GM19193 (cell line): ENCODE measurements at regions not wholly inside any gene's neighbourhood (a gene's known extent, or its start where the extent isn't known, plus 50 kb on each side); places are given as distances from the start of the nearest gene placed in this dataset.

ENCODE experiments used
- POLR2A ChIP-seq: IDR thresholded peaks from 4 replicates; pipeline ENCODE4 v1.6.1; 2011; ENCODE audit not compliant: insufficient read depth, insufficient read length; ENCODE audit errors: extremely low read depth

DNA sequence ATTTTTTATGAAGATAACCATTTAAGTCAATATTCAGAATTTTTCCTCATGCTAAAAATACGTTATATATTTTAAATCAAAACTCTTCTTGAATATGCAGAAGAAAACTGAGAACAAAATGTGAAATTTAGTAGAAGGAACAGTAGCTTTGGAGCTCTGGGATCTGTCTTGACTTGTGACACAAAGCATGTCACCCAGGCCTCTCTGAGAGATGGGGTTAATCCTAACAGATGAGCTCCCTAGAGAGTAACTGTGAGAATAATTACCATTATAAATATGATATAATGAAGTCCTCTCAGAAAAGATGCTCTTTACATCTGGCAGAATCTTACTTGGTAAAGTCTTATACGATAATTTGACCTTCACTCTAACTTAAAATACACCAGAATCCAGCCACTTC, 272.0 kb downstream of the PTPRC start:
- TF ChIP-seq POLR2A, result no peak

DNA sequence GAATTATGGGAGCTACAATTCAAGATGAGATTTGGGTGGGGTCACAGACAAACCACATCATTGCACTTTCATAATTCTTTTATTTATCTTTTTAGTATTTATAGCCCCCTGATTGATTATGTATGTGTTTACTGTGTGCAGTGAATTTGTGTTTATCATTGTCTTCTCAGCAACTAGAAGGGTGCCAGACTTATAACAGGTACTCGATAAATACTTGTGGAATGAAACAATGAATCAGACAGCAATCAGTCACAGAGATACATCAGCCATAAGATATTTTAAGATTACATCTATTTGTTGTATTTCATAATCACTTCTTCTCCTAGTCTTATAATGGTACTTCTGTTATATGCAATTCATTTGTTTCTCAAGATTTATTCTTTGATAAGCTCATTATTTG, 273.2 kb downstream of the PTPRC start:
- no peak for TF ChIP-seq POLR2A

DNA sequence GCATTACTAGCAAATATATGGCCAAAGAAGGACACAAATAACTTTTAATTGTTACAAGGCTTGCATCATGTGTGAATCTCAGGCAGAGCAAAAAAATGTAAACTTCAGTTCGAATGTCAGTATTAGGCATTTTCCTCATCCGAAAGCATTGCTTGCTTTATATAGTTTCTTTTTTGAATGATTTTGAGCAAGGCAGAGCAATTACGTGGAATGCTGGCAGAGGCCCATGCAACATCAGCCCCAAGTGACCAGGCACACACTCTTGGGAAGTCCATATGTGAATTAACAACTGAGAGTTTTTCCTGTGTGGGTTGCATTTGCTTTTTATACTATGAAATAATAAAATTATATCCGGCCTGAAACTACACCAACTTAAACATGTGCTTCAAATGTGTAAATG, 274.8 kb downstream of the PTPRC start:
- TF ChIP-seq POLR2A, result no peak

DNA sequence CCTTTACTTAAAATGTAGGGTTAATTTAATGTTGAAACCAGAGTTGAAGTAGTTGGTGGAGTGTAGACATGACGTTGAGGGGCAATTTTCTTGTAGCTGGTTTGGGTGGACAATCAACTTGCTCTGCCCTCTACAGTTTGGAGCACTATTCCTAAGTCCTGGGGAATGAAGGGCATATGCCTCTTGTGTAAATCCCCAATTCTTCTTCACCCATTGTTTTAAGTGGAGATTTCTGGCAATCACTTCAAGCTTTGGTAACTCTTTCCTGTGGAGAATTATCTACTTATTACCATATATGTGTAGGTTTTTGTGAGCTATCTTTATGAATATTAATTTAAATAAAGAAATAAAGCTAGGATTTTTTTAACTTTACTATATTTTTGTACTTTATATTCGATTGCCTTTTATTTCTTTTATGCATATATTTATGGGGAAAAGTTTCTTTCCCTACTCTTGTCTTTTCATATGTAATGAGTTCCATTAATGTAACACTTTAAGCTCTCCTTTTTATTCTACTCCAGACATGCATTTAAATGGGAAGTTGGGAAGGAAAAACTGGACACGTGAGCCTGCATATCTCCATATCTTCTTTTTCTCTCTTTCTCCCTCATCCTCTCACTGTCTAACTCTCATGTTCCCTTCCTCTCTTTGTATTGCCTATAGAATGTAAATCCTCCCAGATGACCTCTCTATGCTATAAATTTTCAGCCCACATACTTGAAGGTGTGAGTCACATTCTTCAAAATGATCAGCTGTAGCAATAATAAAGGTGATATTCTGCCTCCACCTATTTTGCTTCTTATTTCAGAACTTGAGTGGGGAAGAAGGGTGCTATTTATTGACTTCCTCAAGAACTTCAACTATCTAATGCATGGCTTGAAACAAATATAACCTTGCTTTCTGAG, 276.7 kb downstream of the PTPRC start:
- no peak for TF ChIP-seq POLR2A

DNA sequence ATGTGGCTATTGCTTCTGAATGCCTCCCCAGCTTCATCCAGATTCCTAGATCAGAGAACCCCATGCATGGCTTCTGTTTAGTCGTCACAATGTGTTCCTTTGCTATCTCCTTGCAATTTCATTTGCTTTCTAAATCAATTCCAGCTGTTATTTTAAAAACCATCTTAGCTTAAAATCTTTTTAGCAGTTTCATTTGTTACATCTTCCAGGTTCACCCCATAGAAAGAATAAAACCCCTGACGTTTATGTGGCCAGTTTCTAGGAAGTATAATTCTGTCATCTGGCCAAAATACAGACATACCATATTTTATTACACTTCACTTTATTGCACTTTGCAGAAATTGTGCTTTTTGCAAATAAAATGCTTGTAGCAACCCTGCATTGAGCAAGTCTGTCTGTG, 278.4 kb downstream of the PTPRC start:
- TF ChIP-seq POLR2A, result no peak

DNA sequence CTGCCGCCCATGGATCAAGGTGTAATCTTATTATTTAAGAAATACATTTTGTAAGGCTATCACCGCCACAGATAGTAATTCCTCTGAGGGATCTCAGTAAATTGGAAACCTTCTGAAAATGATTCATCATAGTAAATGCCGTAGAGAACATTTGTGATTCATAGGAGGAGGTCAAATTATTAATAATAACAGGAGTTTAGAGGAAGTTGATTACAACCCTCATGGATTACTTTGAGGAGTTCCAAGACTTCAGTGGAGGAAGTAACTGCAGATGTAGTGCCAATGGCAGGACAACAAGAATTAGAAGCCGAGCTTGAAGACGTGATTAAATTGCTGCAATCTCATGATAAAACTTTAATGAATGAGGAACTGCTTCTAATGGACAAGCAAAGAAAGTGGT, 280.1 kb downstream of the PTPRC start:
- no peak for TF ChIP-seq POLR2A

DNA sequence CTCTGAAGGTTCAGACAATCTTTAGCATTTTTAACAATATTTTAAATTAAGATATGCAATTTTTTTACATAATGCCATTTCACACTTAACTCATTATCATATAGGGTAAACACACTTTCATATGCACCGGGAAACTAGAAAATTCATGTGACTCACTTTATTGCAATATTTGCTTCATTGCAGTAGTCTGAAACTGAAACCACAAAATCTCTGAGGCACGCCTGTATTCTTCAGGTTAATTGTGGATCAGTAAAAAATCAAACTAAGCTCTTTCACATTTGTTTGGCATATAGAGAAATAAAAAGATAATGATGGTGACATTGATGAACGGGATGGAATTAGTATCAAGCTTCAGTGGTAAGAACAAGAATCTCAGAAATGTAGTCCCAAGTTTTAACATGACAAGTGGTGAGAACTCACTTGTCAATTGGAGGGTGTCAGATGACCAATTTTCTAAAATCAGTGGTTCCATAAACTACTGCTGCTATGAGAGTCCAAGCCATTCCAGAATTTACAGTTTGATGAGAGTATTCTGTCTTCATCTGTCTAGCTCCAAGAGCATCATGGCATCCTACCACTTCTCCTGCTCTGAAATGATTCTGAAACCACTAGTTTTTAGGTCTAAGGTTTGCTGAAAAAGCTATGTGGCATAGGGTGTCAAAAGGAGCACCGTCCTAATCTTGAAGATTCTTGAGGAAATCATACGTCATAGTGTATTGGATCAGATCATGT, 281.0 kb downstream of the PTPRC start:
- TF ChIP-seq POLR2A, result no peak

DNA sequence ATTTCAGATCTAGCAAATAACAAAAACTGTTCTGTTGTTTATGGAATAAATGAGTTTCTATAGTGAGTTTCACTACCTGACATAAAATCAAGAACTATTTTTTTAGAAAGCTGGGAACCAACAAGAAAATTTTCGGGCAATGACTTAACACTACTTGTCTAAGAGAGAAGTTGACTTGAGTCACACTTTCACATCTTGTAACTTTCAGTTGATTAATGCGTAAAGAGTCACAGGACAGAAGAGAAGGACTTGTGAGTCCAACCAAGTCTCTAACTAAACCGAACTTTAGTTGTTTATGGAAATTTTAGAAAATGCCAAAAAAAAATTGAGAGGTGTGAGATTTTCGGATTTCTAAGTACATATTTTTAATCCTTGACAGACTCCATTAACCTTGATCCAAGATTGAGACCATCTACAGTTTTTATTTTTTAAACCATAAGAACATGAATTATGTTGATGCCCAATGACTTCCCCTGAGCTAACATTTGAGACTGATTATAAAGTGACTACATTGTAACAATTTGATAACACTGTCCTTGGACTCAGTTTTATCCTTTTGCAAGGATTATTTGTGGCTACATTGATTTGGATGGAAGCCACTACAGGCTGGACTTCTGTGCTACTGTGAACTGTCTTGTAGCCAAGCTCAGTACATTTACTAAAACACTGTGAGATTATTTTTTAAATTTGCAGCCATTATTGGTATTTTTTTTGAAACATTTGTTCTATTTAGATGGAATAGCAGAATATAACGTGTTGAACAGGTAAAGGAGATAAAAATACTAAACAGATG, 284.0 kb downstream of the PTPRC start:
- TF ChIP-seq POLR2A, result no peak

DNA sequence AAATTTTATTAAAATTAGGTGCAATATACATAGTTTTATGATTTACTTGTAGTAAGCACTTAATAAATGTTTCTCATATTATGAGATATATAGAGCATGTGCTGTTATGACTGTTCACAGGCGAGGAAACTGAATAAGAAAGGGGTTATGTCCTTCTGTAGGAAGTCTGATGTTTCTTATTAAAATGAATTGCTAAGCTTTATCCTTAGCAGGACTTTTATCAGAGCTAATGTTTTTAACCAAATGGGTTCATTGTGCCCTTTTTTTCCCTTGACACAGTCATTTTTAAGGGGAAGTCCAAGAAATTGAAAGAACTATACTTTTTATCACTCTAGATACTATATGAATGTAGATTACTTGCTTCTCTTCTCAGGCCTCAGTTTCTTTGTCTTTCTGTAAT, 285.2 kb downstream of the PTPRC start:
- TF ChIP-seq POLR2A, result no peak

DNA sequence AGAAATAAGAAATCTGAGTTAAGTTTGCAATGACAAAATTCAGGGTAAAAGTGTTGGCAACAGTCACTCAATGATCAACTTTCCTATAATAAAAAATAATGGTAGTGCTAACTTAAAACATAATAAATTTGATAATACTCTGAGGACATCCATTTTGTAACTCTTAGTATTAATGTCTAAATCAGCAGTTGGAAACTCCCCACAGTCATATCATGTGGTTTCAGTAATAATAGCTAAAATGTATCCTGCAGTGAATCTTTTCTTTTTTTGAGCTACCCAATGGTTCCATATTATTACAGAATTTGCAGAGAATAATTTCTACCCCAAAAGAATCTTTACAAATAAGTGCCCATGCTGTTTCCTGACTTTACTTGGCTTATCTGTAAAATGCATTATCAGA, 286.7 kb downstream of the PTPRC start:
- TF ChIP-seq POLR2A, result no peak

DNA sequence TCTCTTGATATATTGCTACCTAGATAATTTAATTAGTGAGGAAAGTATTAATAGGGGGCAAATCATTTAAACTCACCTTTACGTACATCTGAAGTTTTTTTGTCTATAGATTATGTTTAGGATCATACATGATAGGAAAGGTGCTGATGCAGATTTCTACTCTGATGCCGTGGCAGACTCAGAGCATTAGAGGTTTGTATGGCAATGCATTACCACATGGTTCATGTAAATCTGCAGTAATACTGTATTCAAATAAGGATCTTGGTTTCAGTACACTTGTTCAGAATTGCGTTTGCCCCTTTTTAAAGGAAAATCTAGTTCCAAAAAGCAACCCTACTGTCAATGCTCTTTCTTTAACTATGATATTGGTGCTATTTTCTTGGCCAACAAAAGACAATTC, 288.3 kb downstream of the PTPRC start:
- TF ChIP-seq POLR2A, result no peak

DNA sequence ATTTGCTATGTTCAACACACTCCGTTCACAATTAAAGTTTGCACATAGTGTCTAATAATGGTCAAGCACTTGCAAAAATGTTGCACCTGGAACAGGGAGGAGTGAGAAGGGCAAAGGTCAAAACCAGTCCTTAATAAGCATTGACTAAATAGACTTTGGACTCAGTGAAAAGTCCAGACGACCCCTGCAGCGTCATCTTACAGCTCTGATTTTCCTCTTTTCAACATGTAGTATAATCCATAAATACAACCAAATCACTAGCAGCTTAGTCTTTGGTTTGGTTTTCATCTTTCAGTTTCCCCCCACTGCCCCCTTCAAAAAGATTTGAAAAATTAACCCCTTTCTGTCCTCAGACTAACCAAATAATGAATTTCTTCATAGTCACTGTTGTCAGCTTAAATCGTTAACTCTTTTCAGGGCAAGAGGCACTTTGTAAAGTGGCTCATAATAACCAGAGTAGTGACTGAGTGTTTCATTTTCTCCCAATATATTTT, 290.3 kb downstream of the PTPRC start:
- no peak for TF ChIP-seq POLR2A

DNA sequence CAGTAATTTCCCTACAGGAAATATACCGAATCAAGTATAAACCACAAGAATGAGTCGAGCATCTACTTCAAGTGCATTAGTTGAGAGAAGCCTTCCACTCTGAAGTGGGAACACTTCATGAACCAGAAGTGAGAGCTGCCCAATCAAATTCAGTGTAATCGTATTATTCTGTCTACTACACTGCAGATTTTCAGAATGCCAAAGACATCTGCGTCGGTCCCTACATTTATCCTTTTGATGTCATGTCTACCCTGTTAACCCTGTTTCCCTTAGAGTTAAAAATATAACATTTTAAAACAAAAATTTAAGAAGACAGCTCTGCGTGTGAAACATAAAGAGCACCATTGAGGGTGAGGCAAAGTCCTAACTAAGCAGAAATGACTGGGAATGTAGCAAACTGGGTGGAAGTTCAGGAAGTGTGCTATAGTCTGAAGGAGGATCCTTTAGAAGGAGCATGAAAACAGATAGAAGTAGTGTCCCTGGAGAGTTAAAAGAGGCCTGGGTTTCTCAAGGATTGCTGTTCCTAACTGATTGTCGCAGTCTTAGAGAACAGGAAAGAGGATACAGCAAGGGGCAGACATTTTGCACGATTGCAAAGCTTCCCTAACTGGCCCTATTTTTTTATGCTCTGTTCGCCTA, 291.2 kb downstream of the PTPRC start:
- no peak for TF ChIP-seq POLR2A

DNA sequence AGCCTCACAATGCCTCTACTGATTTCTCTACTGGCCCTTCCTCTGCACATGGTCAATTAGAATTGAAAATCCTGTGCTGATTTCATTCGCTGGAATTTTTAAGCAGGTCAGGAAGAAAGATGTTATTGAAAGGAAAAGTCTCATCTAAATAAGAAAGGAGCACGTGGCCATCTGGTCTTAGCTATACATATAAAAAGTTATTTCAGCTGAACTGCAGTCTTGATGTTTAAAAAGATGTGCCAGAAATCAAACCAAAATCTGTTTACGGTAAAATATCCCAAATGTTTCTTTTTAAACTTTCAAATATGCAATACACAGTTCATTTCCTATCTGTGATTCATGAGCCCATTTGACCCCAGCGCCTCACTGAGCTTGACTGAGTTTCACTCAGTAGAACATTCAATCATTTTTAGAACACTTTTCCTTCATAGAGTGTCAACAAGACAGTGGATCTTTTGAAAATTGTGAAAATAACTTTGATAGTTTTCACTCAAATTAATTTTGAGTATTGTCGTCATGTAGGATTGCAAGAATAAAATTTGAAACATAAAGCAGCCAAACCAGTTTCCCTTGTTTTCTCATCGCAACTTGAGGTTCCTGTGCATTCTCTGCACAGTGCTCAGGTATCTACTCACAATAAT, 293.6 kb downstream of the PTPRC start:
- TF ChIP-seq POLR2A, result no peak
